Stimulated activated CD8-positive, alpha-beta memory T cell treated with anti-CD3 and anti-CD28 coated beads, Interleukin-4, amount 100 ng/mL, for 48 hours (primary cell): ENCODE measurements at regions not wholly inside any gene's neighbourhood (a gene's known extent, or its start where the extent isn't known, plus 50 kb on each side); places are given as distances from the start of the nearest gene placed in this dataset.

Experiments
- DNase-seq: peaks from one replicate; pipeline ENCODE4 v3.0.0-alpha.2; 2020

DNA sequence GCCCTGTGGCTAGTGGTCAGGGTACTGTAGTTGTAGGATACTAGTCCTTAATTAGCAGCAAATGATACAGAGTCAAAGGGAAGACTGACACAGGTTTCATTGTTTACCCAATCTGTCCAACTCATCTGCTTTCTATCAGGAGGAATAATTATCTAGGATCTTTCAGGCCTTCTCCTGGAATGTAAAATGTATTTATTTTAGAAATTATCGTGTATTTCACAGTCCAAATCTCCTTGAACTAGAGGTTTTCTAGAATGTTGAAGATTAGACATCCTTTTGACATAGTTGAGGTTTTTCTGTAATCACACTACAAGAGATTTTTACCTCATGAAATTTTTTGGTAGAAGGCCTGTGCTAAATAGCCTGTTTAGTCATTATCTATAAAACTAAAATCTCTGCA, 1694.8 kb upstream of the PCDH20 start:
- no peak for DNase-seq

DNA sequence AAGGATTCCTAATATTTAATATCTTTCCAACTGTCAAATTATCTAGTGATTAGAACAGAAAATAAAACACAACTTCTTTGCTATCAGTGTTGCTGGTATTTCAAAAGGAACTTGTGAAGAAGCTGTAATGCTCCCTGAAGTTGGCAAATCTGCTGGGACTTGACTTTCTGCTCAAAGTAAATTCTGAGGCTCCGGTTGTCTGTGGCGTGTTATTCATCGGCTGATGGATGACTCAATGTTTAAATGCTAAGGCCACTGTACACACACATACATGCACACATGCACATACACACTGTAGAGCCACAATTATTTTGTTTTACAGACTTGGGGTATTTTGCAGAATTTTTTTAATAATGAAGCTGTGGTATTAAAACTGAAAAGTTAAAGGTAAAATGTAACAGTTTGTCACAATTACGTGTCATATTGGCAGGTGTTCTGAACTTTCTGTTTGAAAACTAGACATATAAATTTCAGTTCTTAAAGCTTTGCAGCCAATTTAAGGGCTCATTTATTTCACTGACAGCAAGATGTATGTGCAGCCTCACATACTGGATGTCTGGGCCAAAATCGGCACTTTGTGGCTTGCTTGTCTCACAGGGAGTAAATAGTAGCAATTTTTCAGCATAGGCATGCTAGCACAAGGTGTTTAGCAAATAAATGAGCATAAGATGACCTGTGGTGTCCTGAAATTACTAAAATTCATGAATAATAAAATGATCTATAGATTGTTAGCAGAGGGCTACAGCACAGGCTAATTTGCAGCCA, 1691.7 kb upstream of the PCDH20 start:
- DNase-seq = no peak

DNA sequence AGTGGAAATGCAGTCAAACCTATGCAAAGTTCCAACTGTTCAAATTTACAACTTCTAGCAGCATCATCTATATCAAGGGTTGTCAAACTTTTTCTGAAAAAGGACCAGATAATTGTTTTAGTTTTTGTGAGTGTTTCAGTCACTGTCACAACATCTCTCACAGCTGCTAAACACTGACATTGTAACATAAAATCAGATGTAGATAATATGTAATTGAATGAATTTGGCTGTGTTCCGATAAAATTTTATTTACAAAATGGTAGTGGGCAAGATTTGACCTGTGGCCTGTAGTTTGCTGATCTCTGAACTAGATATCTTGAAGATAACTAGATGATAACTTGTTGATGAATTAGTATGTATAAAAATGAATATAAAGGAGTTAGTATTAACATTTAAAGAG, 1679.1 kb upstream of the PCDH20 start:
- no peak for DNase-seq

DNA sequence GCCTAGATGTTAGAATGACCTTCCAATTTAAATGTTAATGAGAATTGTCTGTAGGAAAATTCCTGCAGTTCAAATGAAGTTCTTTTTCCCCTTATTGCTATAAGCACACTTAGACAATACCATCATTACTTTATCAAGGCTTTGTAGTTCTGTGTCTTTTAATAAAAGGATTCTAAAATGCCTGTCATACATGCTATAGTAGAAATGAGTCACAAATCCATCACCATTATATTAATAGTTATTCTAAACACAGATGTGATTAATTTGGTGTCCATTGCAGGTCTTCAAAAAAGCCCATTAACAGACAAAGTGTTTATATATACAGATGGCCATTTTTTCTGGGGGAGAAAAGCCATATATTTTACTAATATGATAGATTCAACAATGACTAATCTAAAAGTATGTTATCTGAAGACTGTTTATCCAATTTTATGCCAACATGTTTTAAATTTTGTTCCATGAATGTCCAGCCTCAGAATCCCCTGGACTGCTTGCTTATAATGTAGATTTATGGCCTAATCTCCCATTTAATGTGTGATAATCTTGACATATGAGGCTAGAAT, 1678.3 kb upstream of the PCDH20 start:
- DNase-seq = no peak

DNA sequence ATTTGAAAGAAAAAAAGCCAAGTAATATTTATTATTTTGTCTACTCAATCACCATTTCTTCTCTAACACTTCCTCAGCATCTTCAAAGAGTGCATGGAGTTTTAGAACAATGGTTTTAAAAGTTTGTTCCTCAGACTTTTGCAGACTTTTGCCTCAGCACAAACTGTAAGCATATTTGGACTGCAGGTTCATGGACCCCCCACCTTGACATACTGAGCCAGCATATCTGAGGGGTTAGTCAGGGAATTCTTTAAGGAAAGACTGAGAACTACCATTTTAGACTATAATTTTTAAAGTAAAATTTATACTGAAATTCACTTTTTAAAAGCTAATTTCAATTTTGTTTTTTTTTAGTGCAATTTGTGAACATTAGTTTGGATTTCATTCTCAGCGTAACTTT, 1676.8 kb upstream of the PCDH20 start:
- DNase-seq = no peak

DNA sequence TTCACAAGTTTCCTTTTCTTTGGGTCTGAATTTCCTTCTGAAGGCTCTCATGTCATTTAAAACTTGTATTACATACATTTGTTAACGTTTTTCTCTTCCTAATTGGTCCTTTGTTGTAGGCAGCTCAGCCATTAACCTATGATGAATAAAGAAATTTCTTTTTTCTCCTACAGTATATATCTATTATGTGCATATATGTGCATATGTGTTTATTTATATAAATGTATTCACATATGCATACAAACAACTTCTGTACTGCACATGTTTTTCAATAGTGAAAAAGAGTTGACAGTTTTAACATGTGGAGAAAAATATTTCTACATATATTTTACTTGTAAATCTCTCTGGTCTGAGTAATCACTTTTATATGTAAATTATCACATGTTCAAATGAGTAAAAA, 1674.9 kb upstream of the PCDH20 start:
- no peak for DNase-seq

DNA sequence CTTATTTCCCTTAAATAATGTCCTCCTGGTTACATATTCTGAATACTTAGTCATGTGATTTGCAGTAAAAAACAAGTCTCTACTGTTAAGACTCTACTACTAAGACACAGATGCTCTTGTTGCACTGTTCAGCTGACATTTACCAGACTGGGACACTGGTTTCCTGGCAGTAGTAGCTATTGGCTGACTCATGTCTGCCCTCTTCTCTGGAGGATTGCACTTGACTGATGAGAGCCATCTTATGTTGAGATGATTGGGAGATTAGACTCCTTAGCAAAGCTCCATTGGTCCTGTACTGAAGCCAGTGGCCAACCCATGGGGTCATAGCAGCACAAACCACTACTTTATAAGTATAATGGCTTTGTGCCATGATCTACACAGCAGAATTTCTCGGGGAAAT, 1672.6 kb upstream of the PCDH20 start:
- no peak for DNase-seq

DNA sequence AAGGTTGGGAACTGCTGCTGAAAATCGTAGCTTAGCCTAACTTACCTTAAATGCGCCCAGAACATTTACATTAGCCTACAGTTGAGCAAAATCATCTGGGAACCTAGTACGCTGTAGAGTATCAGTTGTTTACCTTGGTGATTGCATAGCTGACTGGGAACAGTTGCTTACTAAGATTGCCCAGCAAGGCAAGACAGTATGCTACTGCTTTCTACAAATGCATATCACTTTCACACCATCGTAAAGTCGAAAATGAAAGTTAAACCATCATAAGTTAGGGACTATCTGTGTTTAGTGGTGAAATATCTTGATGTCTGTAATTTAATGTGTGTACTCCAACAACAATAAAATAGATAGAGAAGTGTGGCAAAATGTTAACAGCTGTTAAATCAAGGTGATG, 1670.6 kb upstream of the PCDH20 start:
- DNase-seq = no peak

DNA sequence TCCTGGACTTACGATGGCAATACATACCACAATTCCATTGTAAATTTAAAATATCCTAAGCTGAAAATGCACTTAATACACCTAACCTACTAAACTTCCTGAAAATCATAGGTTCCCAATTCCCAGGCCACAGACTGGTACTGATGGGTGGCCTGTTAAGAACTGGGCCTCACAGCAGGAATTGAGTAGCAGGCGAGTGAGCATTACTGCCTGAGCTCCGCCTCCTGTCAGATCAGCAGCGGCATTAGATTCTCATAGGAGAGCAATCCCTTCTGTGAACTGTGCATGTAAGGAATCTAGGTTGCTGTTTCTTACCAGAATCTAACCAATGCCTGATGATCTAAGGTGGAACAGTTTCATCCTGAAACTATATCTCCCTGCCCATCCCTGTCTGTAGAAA, 1670.2 kb upstream of the PCDH20 start:
- DNase-seq = no peak

DNA sequence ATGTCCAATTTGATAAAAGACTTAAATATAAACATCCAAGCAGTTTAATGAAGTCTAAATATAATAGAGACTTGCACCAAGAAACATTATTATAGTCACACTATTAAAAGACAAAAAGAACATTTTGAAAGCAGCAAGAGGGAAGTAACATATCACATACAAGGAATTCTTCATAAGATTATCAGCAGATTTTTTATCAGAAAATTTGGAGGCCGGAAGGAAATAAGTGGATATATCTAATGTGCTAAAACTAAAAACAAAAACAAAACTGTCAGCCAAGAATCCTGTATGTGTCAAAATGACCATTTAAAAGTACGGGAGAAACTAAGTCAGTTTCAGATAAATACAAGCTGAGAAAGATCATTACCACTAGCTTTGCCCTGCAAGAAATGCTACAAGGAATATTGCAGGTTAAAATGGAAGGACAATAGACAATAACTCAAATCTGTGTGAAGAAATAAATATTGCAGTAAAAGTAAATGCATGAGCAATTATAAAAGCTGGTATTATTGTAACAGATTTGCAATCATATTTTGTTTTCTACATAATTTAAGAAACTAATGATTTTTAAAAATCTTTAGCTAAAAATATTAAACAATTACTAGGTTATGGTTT, 1665.9 kb upstream of the PCDH20 start:
- DNase-seq = no peak

DNA sequence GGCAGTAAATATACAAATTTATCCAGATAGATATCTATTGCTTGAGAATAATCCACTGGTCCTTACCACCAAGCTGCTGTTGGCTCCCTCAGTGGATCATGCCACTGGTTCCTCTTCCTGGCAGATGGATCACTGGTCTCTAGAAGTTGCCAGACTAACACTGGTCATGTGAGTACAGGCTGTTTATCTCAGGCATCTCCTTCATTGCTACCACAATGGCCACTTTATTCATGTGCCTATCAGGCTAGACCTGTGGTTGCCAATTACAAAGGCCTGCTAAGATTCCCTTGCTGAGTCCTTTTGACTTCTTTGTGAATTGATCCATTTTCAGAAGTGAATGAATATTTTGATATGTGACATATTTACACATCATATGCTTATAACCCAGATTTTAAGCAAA, 1659.5 kb upstream of the PCDH20 start:
- no peak for DNase-seq

DNA sequence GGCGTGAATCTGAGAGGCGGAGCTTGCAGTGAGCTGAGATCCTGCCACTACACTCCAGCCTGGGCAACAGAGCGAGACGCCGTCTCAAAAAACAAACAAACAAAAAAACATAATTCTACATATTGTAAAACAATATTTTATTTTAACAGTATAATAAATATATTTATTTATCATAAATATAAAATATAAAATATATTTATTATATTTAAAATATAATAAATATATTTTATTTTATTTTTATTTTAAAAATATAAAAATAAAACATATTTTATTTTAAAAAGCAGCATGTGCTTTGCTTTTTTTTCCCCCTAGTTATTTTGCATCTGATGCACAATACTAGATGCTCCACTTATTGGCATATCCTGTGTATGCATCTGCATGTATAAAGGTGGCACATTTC, 1634.6 kb upstream of the PCDH20 start:
- DNase-seq = no peak

DNA sequence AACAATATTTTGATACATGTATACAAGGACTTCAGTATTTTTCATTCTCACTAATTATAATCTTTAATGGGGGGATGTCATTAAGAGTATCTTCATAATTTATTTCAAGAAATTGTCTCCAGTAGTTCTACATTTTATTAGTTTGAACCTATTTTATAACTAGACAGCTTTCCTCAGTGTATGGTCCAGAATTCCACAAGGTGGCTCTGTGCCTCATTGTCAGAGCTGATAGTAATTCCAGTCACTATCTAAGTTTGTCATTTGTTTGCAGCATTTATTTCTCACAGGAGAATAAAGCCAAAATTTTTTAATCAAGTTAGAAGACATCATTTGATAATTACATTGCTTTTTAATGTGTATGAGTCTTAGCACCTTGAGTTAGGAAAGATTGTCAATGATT, 1633.0 kb upstream of the PCDH20 start:
- no peak for DNase-seq

DNA sequence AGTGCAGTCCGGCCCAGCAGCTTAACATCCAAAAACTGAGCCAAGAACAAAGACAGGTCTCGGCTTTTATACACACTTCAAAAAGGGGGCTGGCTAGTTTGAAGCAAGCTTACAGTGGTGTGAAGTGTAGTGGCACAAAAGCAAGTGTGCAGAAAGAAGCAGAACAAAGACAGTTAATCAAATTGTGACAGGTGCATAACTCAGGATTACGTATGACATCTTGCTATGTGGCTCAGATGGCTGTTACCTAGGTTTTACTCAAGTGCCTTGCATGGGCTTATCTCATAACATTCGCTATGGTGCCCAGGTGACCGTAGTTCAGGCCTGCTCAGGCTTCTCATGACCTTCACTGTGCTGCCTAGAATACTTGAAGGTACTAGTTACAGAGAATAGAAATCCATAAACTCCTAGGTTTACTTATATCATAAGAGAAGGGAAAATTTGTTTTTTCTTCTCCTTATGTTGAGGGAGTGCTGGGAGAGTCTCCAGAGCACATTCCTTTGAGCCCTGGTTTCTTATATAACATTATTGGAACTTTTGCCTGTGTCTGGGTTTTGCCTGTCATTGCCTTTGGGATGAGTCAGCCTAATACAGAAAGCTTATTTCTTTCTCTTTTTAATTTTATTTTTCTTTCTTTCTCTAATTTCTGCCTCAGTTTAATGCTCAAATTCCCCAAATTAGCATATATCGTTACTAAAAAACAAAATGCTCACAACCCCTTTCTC, 1629.1 kb upstream of the PCDH20 start:
- no peak for DNase-seq

DNA sequence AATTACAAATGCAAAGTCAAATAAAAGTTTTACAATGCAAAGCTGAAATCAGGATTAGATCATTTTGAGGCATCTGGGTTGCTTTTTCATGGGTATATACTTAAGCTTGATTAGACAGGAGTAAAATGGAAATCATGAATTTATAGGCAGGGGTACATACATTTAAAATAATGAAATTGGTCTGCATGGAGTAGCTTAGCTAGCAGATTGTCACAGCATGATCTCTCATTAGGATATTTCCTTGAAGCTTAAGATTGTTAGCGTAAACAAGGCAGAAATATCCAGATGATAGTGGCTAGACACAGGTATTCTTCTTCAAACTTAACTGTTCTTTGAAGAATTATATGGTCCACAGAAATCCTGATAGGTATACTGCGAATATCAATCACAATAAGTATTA, 1627.0 kb upstream of the PCDH20 start:
- no peak for DNase-seq

DNA sequence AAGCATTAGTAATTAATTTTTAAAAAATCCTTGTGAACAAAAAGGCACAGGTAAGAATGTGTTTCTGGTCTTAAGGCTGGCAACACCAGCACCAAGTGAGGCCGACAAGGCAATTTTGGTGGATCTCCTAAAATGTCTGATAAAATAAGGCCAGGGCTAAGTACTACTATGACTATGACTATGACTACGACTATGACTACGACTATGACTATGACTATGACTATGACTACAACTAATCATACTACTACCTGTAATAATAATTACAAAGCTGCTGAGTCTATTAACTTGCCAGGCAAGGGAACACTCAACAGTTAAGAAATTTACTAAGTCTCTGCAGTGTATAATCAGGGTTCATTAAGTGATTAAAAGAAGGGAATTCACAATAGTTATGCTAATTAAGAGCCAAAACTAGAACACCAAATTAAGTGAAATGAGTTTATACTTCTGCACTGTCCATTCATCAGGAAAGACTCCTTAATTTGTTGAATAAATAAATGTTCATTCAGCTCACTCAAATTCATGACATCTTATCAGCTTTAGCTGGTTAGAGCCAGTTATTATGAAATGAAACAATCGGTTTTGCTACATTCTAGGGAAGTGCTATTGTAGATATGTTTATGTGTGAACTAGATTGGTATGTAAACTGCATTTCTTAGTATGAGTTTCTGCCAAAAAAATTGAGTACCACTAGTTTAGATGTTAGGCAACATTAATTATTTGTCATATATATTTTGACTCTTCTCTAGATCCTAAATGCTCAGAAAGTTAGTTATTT, 1626.2 kb upstream of the PCDH20 start:
- DNase-seq = no peak

DNA sequence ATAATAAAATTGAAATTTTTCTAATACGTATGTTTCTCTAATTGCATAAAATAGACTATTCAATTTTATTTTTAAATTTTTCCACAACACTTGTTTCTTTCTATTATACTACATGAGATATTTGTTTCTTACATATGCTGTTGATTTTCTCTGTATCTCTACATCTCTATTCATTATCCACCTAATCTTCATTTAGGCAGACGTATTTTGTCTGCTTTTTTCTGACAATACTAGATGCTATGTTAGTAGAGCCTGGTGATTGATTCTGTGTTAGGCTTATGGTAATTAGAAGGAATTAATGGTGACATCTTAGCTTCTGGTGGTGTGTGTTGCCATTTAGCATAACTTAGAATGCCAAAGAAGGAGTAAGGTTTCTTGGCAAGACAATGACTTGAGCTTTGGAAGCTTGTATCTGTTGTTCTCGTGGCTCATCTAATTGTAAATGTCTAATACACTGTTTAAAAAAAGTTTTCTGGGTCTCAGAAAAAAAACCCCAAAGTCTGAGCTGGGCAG, 1610.7 kb upstream of the PCDH20 start:
- no peak for DNase-seq

DNA sequence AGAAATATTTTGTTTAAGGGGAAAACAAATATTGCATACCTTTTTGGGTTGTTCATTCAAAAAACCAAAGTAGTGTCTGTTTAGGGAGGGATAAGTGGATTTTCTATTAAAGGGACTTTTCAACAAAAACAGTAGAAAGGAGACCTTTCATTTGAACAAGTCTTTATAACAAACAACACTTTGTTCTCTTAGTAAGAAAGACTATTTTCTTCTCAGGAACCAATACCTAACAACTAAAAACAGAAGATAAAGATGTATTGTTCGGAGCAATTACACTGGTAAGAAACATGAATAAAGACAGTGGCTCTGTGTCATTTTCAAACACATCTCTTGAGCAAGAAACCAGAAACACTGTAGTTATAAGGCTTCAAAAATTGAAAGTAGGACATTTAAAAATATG, 1610.1 kb upstream of the PCDH20 start:
- DNase-seq = no peak

DNA sequence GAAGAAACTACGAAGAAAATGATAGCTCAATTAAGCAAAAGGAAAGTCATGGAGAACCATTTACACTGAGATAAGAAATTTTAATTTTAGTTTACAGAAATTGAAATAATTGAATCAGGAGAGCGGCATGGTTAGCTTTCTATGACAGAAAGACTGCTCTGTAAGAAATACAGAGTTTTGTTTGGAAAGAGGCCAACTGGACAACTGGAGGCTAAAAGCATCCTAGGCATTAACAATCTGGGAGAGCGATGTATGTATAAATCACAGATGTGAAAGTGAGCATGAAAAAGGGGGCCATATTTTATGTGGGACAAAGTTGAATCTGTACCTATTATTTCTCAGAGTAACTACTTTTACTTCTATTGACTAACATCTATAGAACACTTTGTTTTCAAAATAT, 1608.8 kb upstream of the PCDH20 start:
- DNase-seq = no peak

DNA sequence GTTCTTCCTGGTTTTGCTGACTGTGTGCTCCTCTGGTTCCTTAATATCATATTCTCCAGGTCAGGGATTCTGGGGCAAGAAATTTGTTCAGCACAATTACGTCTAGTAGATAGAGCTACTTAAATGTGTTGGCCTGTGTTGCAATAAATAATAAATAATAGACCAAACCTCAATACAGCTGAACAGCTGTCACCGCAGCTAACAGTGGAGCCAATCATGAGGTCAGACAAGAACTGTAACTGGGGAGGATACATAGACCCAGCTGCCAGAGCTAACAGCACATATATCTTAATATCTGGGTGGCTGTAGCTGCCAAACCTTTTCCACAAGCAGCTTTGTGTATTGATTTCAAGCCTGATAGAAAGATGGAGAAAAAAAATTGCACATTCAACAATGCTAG, 1596.3 kb upstream of the PCDH20 start:
- DNase-seq = no peak

DNA sequence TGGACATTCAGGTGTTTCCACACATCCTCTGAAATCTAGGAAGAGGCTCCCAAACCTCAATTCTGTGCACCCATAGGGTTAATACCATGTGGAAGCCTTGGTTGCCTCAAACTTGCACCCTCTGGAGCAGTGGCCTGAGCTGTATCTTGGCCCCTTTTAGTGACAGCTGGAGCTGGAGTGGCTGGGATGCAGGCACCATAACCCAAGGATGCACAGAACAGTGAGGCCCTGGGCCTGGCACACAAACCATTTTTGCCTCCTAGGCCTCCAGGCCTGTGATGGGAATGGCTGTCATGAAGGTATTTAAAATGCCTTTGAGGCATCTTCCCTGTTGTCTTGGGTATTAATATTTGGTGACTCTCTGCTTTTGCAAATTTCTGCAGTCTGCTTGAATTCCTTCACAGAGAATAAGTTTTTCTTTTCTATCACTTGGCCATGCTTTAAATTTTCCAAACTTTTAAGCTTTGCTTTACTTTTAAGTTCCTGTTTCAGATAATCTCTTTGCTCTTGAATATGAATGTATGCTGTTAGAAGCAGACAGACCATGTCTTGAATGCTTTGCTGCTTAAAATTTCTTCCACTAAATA, 1594.5 kb upstream of the PCDH20 start:
- no peak for DNase-seq

DNA sequence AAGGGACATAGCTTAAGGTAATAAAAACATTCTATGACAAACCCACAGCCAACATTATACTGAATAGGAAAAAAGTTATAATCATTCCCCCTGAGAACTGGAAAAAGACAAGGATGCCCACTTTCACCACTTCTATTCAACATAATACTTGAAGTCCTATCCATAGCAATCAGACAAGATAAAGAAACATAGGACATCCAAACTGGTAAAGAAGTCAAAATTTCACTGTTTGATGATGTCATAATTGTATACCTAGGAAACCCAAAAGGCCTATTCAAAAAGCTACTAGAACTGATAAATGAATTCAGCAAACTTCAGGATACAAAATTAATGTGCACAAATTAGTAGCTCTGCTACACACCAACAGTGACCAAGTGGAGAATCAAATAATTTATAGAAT, 1590.0 kb upstream of the PCDH20 start:
- DNase-seq = no peak

DNA sequence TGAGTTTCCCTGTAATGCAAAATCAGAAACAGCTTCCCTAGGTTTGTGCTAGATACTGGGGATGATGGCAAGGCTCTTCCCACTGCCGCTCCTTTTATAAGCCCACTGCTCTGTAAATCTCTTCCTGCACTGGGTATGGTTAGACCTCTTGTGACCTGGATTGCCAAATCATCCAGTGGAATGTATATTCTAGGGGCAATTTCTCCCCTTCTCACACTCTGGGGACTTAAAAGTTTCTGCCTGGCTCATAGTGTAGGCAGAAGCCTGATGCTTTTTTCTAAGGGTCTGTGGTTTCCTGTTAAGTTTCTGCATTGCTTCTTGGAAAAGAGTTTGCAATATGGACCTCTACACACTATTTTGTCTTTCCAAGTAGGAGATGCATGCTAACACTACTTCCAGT, 1582.0 kb upstream of the PCDH20 start:
- DNase-seq = no peak
